Superior temporal gyrus (tissue), 1 donor: ENCODE measurements at regions not wholly inside any gene's neighbourhood (a gene's known extent, or its start where the extent isn't known, plus 50 kb on each side); places are given as distances from the start of the nearest gene placed in this dataset.
A peak's percentile ranks its signal among the peaks of the same experiment; 100 is the strongest.
"Not testable (repeated sequence)": the region's sequence is repeated elsewhere in the genome, so short reads cannot be mapped to it uniquely, and the experiment has no call there.

Experiments used
- DNase-seq: peaks from one replicate; pipeline ENCODE4 v3.0.0-alpha.2; 2016; ENCODE audit errors: extremely low spot score

DNA sequence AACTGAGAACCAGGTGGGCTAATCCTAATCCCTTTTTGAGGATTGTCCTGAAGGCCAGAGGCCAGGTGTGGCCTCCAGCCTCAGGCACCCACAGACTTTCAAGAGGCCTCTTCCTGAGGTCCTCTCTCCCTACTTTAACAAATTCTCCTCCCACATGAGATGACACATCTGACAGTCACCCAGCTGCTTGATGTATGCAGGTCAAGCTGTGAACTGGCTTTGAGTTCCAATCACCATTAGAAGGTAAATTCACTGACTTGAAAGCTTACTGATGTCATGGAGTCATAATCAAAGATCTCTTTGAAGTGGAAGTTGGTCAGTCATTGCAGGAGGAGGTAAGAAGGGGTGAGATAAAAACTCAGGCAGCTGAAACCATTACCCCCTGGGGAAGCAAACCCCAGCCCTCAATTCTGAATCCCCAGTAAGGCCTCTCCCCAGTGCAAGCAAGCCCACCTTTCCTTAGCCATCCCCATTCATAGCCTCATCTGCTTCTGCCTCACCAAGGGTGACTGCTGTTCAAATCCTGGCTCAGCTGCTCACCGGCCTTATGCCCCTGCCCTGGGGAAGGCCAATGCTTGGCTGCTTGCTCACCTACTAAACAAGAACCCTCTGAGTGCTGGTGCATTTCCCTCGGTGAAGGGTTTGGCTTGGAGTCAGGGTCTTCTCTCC lies 196.3 kb downstream of the BCL2L11 start:
- not testable (repeated sequence) for DNase-seq

DNA sequence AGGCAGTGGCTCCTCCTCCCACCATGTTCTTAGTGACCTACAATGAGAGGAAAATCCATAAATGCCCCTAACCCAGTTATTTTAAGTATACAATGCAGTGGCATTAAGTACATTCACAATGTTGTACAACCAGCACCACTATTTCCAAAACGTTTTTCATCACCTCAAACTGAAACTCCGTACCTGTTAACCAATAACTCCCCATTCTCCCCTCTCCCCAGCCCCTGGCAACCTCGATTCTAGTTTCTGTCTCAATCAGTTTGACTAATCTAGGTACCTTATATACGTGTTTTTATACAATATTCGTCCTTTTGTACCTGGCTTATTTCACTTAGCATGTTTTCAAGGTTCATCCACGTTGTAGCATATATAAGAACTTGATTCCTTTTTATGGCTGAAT lies 198.8 kb downstream of the BCL2L11 start:
- DNase-seq, result not testable (repeated sequence)

DNA sequence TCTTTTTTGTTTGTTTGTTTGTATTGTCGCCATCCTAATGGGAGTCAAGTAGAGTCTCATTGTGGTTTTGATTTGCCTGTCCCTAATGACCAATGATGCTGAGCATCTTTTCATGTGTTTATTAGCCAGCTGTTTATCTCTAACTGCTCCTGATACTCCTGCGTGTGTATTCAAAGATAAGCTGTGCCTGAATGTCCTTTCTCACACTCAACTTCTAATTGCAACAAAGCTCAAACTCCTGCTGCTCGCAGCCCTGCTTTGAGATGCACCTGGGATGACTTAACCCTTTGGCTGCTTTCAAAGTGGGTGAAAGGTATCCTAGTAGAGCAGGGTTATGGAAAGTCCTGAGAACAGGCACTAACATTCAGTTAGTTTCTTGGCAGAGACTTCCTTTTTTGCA lies 199.6 kb downstream of the BCL2L11 start:
- DNase-seq, result not testable (repeated sequence)

DNA sequence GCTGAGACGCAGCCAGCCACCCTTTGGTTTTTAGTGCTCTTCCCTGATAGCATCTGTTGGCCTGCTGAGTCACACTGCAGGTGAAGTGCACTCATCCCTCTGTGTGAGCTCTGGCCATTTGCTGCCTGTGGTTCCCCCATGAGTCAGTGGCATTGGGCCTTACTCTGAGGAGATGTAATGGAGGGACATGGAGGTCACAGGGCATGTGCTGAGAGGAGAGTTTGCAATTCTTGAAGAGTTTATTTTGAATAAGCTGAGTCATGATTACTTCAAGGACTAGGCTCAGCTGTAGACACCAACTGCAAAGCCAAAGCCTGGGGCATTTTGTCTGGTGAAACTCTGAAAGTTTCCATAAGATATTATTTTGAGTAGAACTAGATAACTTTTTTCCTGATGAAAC lies 200.3 kb downstream of the BCL2L11 start:
- DNase-seq, result not testable (repeated sequence)

DNA sequence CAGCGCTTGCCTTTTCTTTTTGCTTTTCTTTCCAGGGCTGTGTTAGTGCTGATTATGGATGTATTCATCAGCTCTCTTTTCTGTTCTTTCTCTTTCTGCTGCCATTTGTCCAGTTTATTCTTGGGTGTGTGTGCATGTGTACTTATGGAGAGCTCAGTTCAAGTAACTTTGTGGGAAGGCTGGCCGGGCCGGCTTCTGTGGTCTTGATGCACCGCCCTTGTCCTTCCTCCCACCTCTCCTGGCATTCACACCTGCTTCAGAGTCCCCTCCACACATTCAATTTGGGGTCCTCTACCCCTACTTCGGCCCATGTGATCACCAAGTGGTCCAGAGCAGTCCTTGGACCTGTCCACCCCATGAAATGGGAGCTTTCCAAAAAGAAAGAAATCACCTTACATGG lies 202.7 kb downstream of the BCL2L11 start:
- DNase-seq, result not testable (repeated sequence)

DNA sequence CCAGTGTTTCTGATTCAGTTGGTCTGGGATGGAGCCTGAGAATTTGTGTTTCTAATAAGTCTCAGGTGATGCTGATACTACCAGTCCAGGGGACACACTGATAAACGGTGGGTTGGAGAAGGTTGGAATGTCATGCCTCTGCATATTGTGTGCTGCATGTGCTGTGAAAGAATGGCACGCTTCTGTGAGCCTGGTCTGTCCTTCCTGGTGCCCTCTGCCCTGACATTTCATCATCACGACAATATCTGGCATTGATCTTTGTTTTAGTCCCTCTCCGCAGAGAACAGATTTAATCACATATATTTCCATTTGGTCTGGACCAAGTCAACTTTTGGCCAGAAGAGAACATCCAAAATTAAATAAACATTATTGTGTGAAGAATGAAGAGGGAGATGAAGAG lies 207.0 kb downstream of the BCL2L11 start:
- DNase-seq, result not testable (repeated sequence)

DNA sequence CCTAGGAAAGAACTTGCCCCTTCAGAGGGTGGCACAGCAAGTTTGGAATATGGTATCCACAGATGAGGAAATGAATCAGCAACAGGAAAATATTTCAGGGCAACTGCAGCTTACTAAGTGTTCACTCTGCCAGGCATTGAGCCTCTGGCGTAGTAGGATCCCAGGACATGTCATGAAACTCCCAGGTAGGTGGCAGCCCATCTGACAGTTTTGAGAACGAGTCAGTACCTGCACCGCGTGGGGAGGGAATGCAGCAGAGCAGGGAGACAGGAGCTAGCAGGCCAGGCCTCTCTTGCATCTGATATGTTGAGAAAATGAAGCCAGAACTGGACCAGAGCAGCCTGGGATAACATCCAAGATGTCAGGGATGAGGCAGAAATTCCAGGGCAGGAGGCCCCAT lies 208.6 kb downstream of the BCL2L11 start:
- not testable (repeated sequence) for DNase-seq

DNA sequence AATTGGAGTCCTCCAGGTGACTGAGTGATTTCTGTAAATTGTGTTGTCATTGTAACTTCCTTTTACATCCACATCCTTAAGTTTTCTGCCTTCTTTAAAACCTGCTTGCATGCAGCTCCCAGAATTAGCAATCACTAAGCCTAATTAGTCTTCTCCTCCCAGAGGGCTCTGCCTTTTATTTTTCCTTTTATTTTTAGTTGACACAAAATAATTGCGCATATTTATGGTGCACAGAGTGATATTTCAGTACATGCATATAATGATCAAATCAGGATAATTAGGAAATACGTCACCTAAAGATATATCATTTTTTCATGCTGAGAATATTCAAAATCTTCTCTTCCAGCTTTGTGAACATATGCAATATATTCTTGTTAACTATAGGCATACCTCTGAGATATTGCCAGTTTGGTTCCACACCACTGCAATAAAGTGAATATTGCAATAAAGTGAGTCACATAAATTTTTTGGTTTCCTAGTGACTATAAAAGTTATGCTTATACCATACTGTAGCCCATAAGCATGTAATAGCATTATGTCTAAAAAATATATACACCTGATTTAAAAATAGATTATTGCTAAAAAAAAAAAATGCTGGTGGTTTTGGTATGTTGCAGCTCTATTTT lies 210.5 kb downstream of the BCL2L11 start:
- not testable (repeated sequence) for DNase-seq

DNA sequence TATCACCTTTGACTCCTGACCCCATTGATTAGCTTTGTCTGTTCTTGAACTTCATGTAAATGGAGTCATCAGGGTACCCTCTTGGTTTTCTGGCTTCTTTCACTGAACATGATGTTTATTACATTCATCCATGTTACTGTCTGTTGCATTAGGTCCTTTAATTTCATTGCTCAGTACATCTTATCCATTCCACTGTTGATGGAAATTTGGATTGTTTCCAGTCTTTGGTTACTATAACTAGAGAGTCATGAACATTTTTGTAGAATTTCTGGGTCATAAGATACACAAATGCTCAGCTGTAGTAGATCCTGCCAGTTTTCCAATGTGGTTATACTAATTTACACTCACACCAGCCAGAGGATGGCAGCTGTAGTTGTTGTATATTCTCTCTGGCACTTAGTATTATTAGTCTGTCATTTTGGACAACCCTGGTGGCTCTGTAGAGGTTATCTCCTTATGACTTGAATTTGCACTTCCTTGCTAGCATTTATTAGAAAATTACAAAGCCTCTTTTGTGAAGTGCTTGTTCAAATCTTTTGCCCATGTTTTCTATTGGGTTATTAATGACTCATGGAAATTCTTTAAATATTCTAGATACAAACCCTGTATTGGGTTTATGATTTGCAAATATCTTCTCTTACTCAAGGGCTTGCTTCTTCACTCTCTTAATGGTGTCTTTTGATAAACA lies 214.7 kb downstream of the BCL2L11 start:
- not testable (repeated sequence) for DNase-seq

DNA sequence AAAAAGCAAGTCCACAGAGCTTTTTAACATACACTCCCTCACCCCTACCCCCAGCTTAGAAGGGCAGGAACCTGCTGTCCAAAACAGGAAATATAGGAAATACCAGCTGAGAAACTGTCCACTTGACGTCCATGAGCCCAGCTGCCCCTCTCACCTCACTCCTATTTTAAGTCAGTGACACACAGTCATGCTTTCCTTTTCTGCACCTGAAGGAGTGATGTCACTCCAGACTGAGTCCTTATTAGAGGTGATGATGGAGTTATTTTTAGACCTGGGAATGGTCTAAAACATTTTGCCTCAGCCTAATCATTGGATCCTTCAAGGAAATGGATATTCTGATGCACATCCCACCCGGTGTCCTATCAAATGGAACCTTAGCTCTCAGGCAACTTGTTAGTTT lies 217.8 kb downstream of the BCL2L11 start:
- DNase-seq, result not testable (repeated sequence)

DNA sequence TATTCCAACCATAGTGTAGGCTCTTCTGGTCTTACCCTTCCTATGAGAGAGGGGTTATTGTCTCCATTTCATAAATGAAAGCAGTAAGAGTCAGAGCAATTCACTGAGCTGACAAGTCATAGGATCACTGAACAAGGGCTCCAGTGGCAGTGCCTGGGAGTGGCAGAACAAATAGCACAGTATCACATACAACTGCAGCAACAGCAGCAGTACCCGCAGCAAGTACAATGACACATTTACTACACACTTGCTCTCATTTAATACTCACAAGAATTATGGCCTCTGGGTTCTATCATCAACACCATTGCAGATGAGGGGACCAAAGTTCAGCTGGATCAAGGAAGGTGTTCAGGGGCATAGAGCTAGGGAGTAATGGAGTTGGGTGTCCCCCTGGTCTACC lies 218.8 kb downstream of the BCL2L11 start:
- DNase-seq, result not testable (repeated sequence)

DNA sequence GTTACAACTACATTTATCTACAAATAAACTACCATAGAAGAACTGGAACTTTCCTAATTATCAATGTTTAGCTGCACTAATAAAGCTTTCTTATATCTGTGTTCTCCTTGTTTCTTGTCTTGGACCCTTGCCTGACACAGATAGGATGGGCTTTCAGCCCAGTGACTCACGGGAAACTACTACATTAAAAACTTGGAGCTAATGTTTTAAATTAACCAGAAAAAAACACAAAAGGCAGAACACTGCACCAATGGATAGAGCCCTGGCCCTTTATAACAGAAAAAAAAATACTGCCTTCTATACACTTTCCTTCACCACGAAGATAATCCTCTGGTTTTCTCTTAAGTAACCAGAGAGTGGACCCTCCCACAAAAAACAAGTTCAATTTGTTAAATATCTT lies 223.9 kb downstream of the BCL2L11 start:
- not testable (repeated sequence) for DNase-seq

DNA sequence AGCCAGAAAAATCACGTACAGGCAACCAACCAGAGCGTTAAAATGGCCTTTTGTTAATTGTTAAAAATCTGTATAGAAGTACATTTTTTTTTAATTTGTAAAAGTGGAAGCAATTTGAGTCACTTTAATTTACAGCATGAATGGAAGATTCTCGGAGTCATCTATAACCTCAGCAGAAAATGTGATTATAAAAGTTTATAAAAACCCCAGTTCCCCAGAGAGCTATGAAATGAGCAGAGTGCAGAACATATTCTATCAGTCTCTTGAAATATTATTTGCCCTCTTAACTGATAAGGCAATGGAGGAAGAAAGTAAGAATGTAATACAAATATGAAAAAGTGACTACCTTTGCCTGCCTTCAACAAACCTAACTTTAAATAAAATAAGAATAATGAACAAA lies 224.7 kb downstream of the BCL2L11 start:
- DNase-seq, result not testable (repeated sequence)

DNA sequence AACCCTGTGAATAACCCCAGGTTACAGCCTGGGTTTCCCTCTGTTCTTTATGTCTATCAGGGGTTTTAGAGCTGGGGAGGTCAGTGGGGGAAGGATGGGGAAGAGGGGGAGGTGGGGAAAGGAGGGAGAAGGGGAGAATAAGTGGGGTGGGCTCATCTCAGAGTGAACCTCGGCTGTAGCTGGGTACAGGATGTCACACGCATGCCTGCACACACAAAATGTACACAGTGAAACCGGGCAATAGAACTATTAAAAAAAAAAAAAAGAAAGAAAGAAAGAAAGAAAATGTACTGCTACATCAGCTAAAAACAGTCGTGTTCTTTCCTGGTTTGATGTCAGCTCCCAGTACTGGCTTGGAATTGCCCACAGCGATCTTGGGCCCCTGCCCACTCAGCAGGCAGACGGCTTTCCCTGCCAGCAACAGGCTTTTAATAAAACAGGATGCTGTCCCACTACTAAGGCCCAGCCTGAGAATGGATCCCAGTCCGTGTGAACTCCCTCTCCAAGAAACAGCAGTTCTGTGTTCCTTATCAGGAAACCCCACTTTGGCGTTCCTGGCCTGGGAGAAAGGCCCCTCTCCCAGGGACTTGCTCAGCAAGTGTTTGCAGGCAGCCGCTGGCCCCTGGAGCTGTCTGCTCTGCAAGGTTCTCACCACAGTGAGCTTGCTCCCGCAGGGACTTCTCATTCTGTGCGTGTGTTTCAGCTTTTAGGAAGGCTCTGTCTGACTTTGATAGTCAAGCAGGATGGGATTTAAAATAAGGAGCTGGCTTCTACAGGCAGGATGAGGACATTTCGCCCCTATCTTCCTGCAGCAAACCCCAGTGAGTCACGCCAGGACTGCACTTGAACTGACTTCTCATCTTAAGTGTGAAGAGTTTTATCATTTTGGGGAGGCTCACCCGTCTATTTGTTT lies 225.6 kb downstream of the BCL2L11 start:
- not testable (repeated sequence) for DNase-seq

DNA sequence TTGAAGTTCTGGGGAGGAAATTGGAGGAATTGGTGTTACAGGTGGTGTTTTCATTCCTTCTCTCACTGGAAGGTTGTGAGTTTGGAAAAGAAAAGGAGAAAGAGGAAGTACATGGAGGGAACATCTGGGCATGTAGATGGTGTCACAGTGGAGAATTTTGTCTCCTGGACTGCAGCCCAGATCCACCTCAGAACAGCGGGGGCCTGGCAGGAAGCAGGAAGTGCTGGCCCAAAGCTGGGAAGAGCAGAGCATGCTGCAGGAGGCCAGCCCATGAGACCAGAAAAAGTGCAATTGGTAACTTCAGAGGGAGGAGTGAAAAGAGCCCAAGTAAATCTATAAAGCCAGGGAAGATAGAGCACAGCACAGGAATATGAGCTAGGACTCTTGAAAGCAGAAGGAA lies 227.0 kb downstream of the BCL2L11 start:
- DNase-seq, result not testable (repeated sequence)

DNA sequence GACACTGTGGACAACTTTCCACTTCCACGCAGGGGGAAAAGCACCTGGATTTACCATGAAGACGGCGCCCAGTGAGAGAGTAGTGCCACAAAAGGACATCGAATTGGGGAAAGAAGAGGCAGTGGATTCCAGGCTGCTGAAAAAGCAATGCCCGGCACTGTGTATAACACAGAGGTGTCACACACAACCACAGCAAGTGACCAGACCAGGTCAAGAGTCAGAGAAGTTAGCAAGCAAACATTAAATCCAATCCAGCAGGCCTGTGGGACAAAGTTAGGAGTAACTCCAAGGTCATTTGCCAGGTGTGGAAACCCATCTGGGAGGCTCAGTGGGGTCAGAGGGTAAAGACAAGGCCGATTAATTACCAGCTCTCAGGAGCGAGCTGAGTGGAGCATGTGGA lies 227.6 kb downstream of the BCL2L11 start:
- DNase-seq, result not testable (repeated sequence)

DNA sequence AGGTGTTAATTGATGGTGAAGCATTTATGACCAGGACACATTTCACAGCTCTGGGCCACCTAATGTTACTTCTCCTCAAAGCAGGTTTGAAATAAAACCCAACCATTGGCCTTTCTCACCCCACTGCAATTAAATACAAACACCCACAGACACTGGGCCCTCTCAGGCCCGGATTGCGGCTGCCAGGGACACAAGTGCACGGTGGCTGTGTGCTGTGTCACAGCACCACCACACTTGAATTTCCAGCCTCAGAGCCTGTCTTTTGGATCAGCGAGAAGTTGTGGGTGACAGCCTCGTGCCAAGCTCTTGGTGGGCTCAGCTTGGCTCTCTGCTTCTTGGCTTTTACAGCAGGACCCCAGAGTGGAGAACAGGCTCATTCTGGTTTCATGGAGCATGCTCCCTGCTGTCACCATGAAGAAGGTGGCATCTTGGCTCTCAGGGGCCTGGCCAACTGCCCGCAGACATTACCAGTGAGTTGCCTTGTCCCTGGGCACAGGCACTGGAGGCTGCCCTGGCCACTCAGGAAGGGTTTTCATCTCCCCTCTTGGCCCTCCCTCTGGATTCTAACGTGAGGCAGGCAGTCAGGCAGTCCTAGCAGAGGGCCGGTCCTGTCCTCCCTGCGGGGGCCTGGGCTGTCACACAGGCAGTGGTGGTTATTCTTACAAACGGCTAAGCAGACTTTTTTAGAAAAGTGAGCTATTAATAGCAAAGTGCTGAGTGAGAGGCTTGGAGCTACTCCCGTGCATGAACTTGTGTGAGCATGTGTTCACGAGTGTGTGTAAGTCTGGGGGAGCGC lies 234.5 kb downstream of the BCL2L11 start:
- not testable (repeated sequence) for DNase-seq

DNA sequence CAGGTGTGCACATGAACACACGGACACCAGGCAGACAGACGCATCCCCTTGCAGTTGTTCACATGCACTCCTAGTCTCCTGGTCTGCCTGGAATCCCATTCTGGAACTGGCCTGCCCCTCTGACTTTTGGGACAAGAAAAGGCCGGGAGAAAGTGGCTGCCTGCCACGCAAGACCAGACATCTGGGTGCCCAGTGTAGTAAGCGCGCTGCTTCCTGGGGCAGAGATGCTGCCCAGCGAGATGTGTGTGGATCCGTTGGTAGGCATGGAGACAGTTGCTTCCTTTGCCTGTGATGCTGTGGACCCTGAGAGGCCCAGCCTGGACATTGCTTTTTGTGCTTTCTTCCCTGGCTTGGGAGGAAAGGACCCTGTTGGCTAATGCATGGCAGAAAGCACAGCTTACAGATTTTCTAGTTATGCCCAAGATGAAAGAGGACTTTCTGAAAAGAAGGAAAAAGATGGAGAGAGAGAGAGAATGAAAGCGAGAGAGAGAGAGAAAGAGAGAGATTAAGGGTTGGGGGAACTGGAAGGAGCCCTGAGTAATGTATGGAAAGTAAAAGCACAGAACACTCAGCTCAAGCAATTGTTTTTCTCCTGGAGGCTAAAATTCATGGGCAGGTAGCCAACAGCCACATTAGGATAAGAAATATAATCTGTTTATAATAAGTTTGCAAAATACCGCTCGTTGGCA lies 235.3 kb downstream of the BCL2L11 start:
- not testable (repeated sequence) for DNase-seq

DNA sequence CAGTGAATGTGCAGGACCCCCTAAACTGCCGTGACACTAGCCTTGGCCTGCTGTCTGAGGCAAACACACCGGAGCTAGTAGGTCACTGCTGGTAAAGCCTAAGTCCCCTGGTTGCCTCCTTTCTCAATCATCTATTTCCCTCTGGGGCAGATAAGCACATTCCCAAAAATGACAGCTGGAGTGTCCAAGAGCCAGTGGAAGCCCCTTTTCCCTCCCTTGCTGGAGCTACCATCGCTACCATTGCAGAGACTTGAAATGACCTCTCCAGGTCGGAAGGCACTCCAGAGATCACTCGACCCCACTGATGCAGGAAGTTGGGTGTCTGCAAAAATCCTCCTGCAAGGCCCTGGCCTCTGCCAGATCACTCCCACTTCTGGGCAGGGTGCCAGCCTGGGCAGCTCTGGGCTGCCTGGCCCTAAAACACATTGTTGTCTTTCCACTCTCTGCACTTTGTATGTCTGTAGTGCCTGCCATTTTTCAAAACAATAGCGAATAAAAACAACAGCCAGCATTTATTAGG lies 235.9 kb downstream of the BCL2L11 start:
- DNase-seq, result peak; percentile 4

DNA sequence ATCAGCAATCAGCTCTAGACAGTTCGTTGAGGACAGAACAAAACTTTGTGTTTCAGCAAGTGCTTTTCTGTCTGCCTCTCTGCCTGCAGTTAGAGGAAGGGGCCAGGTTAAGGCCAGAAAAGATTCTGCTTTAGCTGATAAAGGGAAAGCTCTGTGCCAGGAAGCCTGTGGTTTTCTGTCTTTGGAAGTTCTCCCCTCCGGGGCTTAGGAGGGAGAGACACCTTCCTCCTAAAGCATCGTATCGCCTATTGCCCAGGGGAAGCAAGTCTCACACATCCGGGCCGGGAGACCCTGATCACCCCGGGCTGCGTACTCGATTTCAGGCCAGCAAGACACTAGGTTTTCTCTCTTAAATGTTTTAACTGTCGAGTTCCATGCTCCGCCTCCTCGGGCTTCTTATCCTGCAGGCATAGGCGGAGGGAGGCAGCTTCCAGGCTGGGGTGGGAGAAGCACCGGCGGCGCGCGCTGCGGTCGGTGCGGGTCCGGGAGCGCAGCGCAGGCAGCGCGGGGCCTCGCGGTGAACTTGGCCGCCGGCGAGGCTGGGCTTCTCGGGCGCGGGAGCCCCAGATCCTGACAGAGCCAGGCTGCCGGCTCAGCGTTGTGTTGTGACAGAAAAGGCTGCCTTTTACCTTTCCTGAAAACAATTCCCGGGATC lies 245.4 kb downstream of the BCL2L11 start:
- DNase-seq, result not testable (repeated sequence)
